OCI-LY1 (cell line): ENCODE measurements at regions not wholly inside any gene's neighbourhood (a gene's known extent, or its start where the extent isn't known, plus 50 kb on each side); places are given as distances from the start of the nearest gene placed in this dataset.

Source experiments
- EZH2 ChIP-seq: fragments of 200-600 bp; sonication (generic), shearing (Covaris generic); IDR thresholded peaks from 2 replicates; pipeline ENCODE4 v1.8.0; 2017; ENCODE audit warnings: borderline replicate concordance, mixed run types, mild to moderate bottlenecking, antibody characterized with exemption, low read length, moderate library complexity, mixed read lengths
- TF ChIP-seq, protein P1 (sequence below): fragments of 200-600 bp; sonication (generic), shearing (Covaris generic); IDR thresholded peaks from 2 replicates; pipeline ENCODE4 v1.5.1; 2017; ENCODE audit warnings: mild to moderate bottlenecking, antibody characterized with exemption, low read length, moderate library complexity, mixed read lengths

DNA sequence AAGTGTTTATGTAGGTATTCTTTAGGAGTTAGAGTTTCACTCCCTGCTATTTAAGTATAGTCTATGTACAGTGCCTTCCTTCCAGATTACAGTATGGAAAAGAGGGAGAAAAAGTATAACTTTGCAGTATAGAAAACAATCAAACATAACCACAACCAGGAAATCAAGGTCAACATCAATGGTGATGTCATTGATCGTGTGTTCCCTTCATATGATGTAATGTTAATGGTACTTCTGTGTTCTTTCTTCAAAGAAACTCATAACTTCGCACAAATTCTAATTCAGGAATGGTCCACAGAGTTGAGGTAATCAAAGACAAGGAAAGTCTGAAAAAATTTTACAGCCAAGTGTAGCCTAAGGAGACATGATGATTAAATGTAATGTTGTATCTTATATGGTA, 961.1 kb upstream of the EDIL3 start:
- TF ChIP-seq, protein P1, sequence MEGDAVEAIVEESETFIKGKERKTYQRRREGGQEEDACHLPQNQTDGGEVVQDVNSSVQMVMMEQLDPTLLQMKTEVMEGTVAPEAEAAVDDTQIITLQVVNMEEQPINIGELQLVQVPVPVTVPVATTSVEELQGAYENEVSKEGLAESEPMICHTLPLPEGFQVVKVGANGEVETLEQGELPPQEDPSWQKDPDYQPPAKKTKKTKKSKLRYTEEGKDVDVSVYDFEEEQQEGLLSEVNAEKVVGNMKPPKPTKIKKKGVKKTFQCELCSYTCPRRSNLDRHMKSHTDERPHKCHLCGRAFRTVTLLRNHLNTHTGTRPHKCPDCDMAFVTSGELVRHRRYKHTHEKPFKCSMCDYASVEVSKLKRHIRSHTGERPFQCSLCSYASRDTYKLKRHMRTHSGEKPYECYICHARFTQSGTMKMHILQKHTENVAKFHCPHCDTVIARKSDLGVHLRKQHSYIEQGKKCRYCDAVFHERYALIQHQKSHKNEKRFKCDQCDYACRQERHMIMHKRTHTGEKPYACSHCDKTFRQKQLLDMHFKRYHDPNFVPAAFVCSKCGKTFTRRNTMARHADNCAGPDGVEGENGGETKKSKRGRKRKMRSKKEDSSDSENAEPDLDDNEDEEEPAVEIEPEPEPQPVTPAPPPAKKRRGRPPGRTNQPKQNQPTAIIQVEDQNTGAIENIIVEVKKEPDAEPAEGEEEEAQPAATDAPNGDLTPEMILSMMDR = no peak
- TF ChIP-seq EZH2 = no peak
